ENCODE measurements at regions not wholly inside any gene's neighbourhood (a gene's known extent, or its start where the extent isn't known, plus 50 kb on each side); places are given as distances from the start of the nearest gene placed in this dataset.

DNA sequence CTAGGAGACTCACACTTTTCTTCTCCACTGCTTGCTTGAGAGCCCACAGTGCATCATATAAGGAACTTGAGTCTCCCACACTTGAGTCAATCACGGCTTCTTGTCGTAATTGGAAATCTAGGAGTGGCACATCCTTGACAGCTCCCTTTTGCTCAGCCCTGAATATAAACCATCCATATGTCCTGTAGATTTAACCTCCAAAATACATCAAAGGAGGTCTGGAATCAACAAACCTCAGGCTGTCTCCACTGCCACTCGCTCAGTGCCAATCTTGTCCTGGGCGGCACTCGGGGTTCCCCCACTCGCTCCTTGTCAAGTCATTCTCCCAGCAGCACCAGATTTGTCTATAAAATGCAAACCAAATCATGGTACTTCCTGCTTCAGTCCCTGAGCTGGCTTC, 84.4 kb upstream of the UQCRFS1 start:
- TF ChIP-seq, protein P1, sequence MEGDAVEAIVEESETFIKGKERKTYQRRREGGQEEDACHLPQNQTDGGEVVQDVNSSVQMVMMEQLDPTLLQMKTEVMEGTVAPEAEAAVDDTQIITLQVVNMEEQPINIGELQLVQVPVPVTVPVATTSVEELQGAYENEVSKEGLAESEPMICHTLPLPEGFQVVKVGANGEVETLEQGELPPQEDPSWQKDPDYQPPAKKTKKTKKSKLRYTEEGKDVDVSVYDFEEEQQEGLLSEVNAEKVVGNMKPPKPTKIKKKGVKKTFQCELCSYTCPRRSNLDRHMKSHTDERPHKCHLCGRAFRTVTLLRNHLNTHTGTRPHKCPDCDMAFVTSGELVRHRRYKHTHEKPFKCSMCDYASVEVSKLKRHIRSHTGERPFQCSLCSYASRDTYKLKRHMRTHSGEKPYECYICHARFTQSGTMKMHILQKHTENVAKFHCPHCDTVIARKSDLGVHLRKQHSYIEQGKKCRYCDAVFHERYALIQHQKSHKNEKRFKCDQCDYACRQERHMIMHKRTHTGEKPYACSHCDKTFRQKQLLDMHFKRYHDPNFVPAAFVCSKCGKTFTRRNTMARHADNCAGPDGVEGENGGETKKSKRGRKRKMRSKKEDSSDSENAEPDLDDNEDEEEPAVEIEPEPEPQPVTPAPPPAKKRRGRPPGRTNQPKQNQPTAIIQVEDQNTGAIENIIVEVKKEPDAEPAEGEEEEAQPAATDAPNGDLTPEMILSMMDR (IDR thresholded peaks at IDR 0.05; ENCODE audit: unreplicated experiment), result no peak
- H3K36me3 Mint-ChIP-seq, result no peaks in the 10 kb centered on the region
- H3K4me1 Mint-ChIP-seq, result no peaks in the 10 kb centered on the region
- DNase-seq (ENCODE audit: low spot score in 2 of 2, unreplicated experiment in 2 of 2), result no peak
- H3K27ac Mint-ChIP-seq, result no peak overlapping the region
- no peak overlapping the region for H3K4me3 Mint-ChIP-seq
- no peaks in the 10 kb centered on the region for H3K9me3 Mint-ChIP-seq
- peaks cover 60% of the 10 kb centered on the region for H3K27me3 Mint-ChIP-seq (ENCODE audit: low read depth)

DNA sequence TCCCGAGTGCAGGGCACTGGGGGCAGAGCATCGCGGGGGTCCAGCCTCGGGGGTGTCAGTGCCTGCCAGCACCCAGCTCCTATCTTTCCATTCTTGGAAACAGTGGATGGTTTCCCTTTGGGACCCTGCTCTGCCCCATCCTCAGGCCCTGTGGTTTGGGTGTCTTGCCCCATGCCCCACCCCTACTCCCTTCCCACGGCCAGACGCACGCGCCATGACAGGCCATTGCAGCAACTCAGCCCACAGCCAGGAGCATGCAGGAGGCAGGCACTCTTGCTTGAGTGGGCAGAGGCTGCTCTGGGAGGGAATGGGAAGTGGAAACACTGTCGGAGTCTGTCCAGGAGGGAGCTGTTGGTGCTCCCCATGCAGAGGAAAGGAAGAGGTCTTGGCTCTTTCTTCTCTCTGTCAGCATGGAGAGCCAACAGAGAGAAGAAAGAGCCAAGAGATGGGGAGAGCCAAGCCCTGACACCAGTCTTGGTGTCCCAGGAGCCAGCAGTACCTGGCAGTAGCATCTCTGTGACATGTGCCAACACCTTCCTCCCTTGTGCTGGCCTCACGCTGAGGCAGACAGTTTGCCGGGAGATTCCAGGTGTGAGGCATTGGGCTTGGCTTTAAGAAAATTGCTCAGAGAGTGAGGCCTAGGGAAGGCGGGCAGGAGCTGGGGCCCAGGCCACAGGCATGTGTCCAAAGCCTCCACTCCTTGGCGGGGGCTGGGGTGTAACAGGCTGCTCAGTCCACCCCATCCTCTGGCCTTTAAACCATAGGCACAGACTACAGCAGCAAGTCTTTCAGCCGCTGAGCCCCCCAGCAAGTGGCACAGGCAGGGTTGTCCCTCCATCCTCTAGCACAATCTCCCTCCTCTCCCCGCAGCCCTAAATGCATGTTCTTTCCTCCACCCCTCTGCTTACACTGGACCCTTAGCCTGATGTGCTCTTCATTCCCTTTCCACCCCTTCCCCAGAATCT, 86.7 kb upstream of the UQCRFS1 start:
- Mint-ChIP-seq H3K4me1 (no peaks in the 10 kb centered on the region), H3K36me3 (no peaks in the 10 kb centered on the region), H3K9me3 (no peaks in the 10 kb centered on the region), H3K27me3 (ENCODE audit: low read depth) (peaks cover 72% of the 10 kb centered on the region), H3K27ac (no peak overlapping the region), H3K4me3 (no peak overlapping the region)
- TF ChIP-seq, protein P1 (IDR thresholded peaks at IDR 0.05; ENCODE audit: unreplicated experiment), result no peak
- no peak for DNase-seq (ENCODE audit: low spot score in 2 of 2, unreplicated experiment in 2 of 2)

DNA sequence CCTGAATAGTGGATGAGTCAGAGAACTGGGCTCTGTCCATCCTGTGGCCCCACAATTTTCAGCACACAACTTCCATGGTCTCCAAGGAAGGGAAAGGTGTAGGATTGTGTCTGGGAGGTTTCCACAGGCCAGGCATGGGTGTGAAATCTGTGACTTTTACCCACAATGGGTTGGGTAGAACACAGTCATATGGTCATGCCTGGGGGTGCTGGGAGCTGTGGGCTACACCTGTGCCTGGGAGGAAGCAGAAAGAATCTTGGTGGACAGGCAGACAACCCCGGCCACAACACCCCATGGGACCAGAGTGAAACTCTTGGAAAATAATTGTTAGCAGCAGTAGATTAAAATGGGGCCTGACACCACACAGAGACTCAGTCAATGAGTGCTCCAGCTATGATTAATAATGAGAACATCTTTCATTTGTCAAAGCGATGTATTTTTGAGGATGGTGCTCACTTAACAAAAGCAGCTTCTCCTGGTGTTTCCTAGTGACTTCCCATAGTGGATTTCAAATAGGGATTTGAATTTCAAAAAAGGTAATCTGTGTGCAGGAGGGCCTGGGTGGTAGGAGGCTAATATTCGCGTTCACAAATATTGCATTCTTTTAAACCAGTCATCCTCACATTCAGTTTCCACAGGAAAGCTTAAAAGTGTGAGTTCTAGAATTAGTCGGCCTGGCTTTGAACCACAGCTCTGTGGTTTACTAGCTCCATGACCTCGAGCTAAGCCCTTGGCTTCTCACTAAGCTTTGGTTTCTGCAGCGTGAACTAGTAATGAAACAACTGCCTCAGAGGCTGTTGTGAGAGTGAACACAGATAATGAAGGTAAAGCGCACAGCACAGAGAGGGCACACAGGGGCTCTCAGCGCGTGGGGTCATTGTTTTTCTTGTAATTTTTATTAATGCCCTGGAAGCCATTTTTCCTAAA, 89.3 kb upstream of the UQCRFS1 start:
- Mint-ChIP-seq H3K27ac (no peak overlapping the region), H3K36me3 (no peaks in the 10 kb centered on the region), H3K4me3 (no peak overlapping the region), H3K9me3 (no peaks in the 10 kb centered on the region), H3K27me3 (ENCODE audit: low read depth) (peaks cover 75% of the 10 kb centered on the region), H3K4me1 (no peaks in the 10 kb centered on the region)
- TF ChIP-seq, protein P1 (IDR thresholded peaks at IDR 0.05; ENCODE audit: unreplicated experiment), result no peak
- no peak for DNase-seq (ENCODE audit: low spot score in 2 of 2, unreplicated experiment in 2 of 2)

DNA sequence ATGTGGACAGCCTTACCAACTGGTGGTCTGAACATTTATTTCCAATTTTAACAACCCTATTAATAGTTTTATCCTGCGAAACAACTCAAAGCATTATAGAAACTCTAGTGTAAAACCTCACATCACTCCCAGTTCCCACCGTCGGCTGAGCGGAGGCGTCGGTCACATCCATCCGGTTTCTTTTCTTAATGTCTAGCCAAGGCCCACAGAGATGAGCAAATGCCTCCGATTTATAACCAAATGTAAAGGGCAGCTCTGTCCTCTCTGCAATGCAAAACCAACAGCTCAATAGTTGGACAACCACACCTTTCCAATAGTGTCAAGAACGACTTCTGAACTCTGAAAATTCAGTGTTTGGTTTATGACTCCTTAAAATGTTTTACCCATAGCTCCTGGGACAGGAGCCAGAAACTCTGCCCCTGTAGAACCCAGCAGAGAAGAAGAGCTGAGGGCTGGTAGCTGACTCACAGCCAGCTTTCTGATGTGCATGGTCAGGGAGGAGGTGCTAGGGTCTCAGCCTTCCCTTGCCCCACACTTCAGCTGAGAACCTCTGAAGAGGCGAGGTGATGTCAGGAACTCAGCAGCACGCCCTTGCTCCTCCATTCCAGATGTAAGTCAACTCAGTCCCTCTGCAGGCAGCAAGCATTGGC, 90.2 kb upstream of the UQCRFS1 start:
- H3K4me3 Mint-ChIP-seq, result no peak overlapping the region
- H3K4me1 Mint-ChIP-seq, result no peaks in the 10 kb centered on the region
- no peak overlapping the region for H3K27ac Mint-ChIP-seq
- no peaks in the 10 kb centered on the region for H3K36me3 Mint-ChIP-seq
- peaks cover 73% of the 10 kb centered on the region for H3K27me3 Mint-ChIP-seq (ENCODE audit: low read depth)
- no peaks in the 10 kb centered on the region for H3K9me3 Mint-ChIP-seq
- TF ChIP-seq, protein P1 (IDR thresholded peaks at IDR 0.05; ENCODE audit: unreplicated experiment), result no peak
- DNase-seq (ENCODE audit: low spot score in 2 of 2, unreplicated experiment in 2 of 2), result no peak

DNA sequence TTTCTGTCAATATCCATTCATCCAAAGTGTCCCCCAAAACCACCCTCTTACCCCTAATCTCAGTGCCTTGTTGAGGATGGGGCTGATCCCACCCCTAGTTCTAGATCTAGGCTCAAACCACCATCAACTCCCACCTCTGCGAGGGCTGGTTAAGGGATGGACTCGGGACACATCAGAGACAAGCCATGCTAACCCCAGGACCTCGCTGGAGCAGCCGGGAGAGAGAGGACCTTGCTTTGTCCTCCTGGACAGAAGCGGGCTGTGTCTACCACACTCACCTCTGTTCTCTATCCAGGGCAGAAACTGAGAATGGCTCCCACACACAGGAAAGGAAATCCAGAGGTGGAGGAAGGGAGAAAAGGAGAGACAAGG, 90.8 kb upstream of the UQCRFS1 start:
- no peaks in the 10 kb centered on the region for H3K36me3 Mint-ChIP-seq
- DNase-seq (ENCODE audit: low spot score in 2 of 2, unreplicated experiment in 2 of 2), result no peak
- H3K4me1 Mint-ChIP-seq, result no peaks in the 10 kb centered on the region
- H3K4me3 Mint-ChIP-seq, result no peak overlapping the region
- no peak overlapping the region for H3K27ac Mint-ChIP-seq
- peaks cover 73% of the 10 kb centered on the region for H3K27me3 Mint-ChIP-seq (ENCODE audit: low read depth)
- TF ChIP-seq, protein P1 (IDR thresholded peaks at IDR 0.05; ENCODE audit: unreplicated experiment), result no peak
- no peaks in the 10 kb centered on the region for H3K9me3 Mint-ChIP-seq
